ENCODE measurements at regions not wholly inside any gene's neighbourhood (a gene's known extent, or its start where the extent isn't known, plus 50 kb on each side); places are given as distances from the start of the nearest gene placed in this dataset.
"Not testable (repeated sequence)": the region's sequence is repeated elsewhere in the genome, so short reads cannot be mapped to it uniquely, and the experiment has no call there.

- no peak for TF ChIP-seq ATF2 (CRISPR knock-in tag; IDR thresholded peaks at IDR 0.05; ENCODE audit: borderline replicate concordance, low read depth)
These were observed 59.6 kb upstream of the OLIG2 start (continued) for GRCh38 chr21:32966120-32966519.

- H3K27me3 Mint-ChIP-seq (ENCODE audit: low read depth); H3K4me3 Mint-ChIP-seq; DNase-seq (ENCODE audit: low spot score): not testable (repeated sequence)
- CTCF ChIA-PET = interaction anchor here (1.6 to 2.4 kb wide), 2 partner anchors 28 to 56 kb away, joined by 5 to 12 read pairs; no protein-coding TSS in a partner anchor
- ATAC-seq = peak; percentile 36; the same call in 1 of the 2 replicates
- POLR2A ChIA-PET = interaction anchor here (0.6 kb wide), 1 partner anchor 59 kb away, joined by 3 read pairs; no protein-coding TSS in a partner anchor
- peak overlapping the region; percentile 46 for H3K27ac Mint-ChIP-seq
- peaks cover 23% of the 10 kb centered on the region for H3K9me3 Mint-ChIP-seq
- peaks cover 26% of the 10 kb centered on the region for H3K36me3 Mint-ChIP-seq
- peaks cover 46% of the 10 kb centered on the region for H3K4me1 Mint-ChIP-seq
- peak; percentile 40; the same call in 1 of the 2 replicates for TF ChIP-seq MAX (CRISPR knock-in tag; IDR thresholded peaks at IDR 0.05)
- TF ChIP-seq USF1 (CRISPR knock-in tag; IDR thresholded peaks at IDR 0.05) = 0 out of 2 replicates have a peak, but pooled peaks have one; percentile 47
These were observed 57.6 kb upstream of the OLIG2 start for GRCh38 chr21:32968103-32968502.

- ChIA-PET CTCF (interaction anchor here (1.3 to 1.5 kb wide), 2 partner anchors 153 to 223 kb away, joined by 3 to 4 read pairs; no protein-coding TSS in a partner anchor), POLR2A (no interaction called here)
- peaks cover 21% of the 10 kb centered on the region for H3K4me1 Mint-ChIP-seq
- DNase-seq (ENCODE audit: low spot score) (no peak), ATAC-seq (no peak)
- H3K27me3 Mint-ChIP-seq (ENCODE audit: low read depth) = no peaks in the 10 kb centered on the region
- peaks cover 4% of the 10 kb centered on the region for H3K36me3 Mint-ChIP-seq
- peaks cover 5% of the 10 kb centered on the region for H3K9me3 Mint-ChIP-seq
- TF ChIP-seq ZNF263 (CRISPR knock-in tag; IDR thresholded peaks at IDR 0.05; ENCODE audit: low read depth) = no peak
- TF ChIP-seq USF1 (CRISPR knock-in tag; IDR thresholded peaks at IDR 0.05) = no peak
- TF ChIP-seq ELF4 (CRISPR knock-in tag; IDR thresholded peaks at IDR 0.05; ENCODE audit: low read depth) = no peak
- no peak for TF ChIP-seq HMGXB4 (CRISPR knock-in tag; IDR thresholded peaks at IDR 0.05)
- no peak for TF ChIP-seq ZNF671 (CRISPR knock-in tag; IDR thresholded peaks at IDR 0.05)
- no peak for TF ChIP-seq MYBL2 (CRISPR knock-in tag; IDR thresholded peaks at IDR 0.05)
- TF ChIP-seq ZNF219 (CRISPR knock-in tag; IDR thresholded peaks at IDR 0.05; ENCODE audit: borderline replicate concordance) = no peak
- no peak for TF ChIP-seq ZNF138 (CRISPR knock-in tag; conservative IDR thresholded peaks at IDR 0.05)
- no peak overlapping the region for H3K4me3 Mint-ChIP-seq
- H3K27ac Mint-ChIP-seq = no peak overlapping the region
These were observed 51.1 kb upstream of the OLIG2 start for GRCh38 chr21:32974653-32975052.

GRCh38 chr21:32975811-32976431 is 49.8 kb upstream of the OLIG2 start:
- H3K4me1 Mint-ChIP-seq = peaks cover 21% of the 10 kb centered on the region
- DNase-seq (ENCODE audit: low spot score) = no peak
- POLR2A ChIA-PET = no interaction called here
- no peaks in the 10 kb centered on the region for H3K36me3 Mint-ChIP-seq
- H3K9me3 Mint-ChIP-seq = no peaks in the 10 kb centered on the region
- H3K27me3 Mint-ChIP-seq (ENCODE audit: low read depth) = no peaks in the 10 kb centered on the region
- CTCF ChIA-PET = no interaction called here
- ATAC-seq = no peak
- H3K27ac Mint-ChIP-seq = no peak overlapping the region
- H3K4me3 Mint-ChIP-seq = no peak overlapping the region
- TF ChIP-seq ZNF416 (CRISPR knock-in tag; IDR thresholded peaks at IDR 0.05) (no peak), RELA (CRISPR knock-in tag; IDR thresholded peaks at IDR 0.05; ENCODE audit: borderline replicate concordance) (no peak), AFF4 (CRISPR knock-in tag; IDR thresholded peaks at IDR 0.05; ENCODE audit: borderline replicate concordance) (no peak), ATF2 (CRISPR knock-in tag; IDR thresholded peaks at IDR 0.05; ENCODE audit: borderline replicate concordance, low read depth) (no peak), OVOL2 (CRISPR knock-in tag; IDR thresholded peaks at IDR 0.05; ENCODE audit: borderline replicate concordance) (no peak), KAT7 (CRISPR knock-in tag; IDR thresholded peaks at IDR 0.05; ENCODE audit: borderline replicate concordance) (no peak), CDX4 (CRISPR knock-in tag; IDR thresholded peaks at IDR 0.05; ENCODE audit: borderline replicate concordance) (no peak), GRHL2 (CRISPR knock-in tag; IDR thresholded peaks at IDR 0.05; ENCODE audit: insufficient replicate concordance, severe bottlenecking) (no peak)
